Kidney (tissue), 13 donors: ENCODE measurements at regions not wholly inside any gene's neighbourhood (a gene's known extent, or its start where the extent isn't known, plus 50 kb on each side); places are given as distances from the start of the nearest gene placed in this dataset.

Experiments used
- DNase-seq, 5 donors: peaks; one replicate each; pipeline ENCODE4 v3.0.0-alpha.2; 2013 to 2020
- FAIRE-seq: peaks from 2 replicates; lab custom pipeline; 2012; peaks lifted over from hg19 to GRCh38; lab: Jason Lieb, UNC
- H3K27ac ChIP-seq, 2 donors: one replicate each; pipeline ENCODE4 v1.7.0; 2013; ENCODE audit warnings: low read depth in 2 of 2, low read length in 2 of 2, inconsistent platforms in 1 of 2
- H3K27me3 ChIP-seq: one replicate; pipeline ENCODE4 v1.7.1; 2013; ENCODE audit warnings: low read length, inconsistent platforms; ENCODE audit not compliant: control insufficient read depth, insufficient read depth
- H3K36me3 ChIP-seq, 3 donors: one replicate each; pipeline versions ENCODE4 v1.7.0 to v1.7.1; 2013; ENCODE audit warnings: low read length in 3 of 3, control low read depth in 1 of 3, inconsistent platforms in 1 of 3; ENCODE audit not compliant: insufficient read depth in 3 of 3, control insufficient read depth in 2 of 3
- H3K4me1 ChIP-seq, 3 donors: one replicate each; pipeline versions ENCODE4 v1.7.0 to v1.7.1; 2013; ENCODE audit warnings: low read length in 3 of 3, inconsistent platforms in 1 of 3, low read depth in 1 of 3; ENCODE audit not compliant: control insufficient read depth in 2 of 3, insufficient read depth in 2 of 3
- H3K4me3 ChIP-seq, 3 donors: one replicate each; pipeline versions ENCODE4 v1.7.0 to v1.8.1; 2013; ENCODE audit warnings: low read length in 3 of 3, control low read depth in 1 of 3, inconsistent platforms in 1 of 3
- H3K9ac ChIP-seq, 3 donors: one replicate each; pipeline versions ENCODE4 v1.7.0 to v1.7.1; 2013; ENCODE audit warnings: low read length in 3 of 3, control low read depth in 1 of 3, inconsistent platforms in 1 of 3
- H3K9me3 ChIP-seq, 3 donors: one replicate each; pipeline versions ENCODE4 v1.7.0 to v1.7.1; 2013; ENCODE audit warnings: low read length in 3 of 3, control low read depth in 1 of 3, inconsistent platforms in 1 of 3; ENCODE audit not compliant: control insufficient read depth in 2 of 3, insufficient read depth in 1 of 3
- CTCF ChIP-seq: IDR thresholded peaks from 3 replicates; pipeline ENCODE4 v1.5.1; 2012; ENCODE audit warnings: mild to moderate bottlenecking, moderate library complexity, borderline replicate concordance; ENCODE audit not compliant: insufficient read depth; ENCODE audit errors: extremely low read depth
- intact Hi-C: fragments of 100-400 bp; cut with DNase I; formaldehyde crosslinking; loops from one replicate; pipeline ENCODE4 v1.11.1; 2022
- donor health status: control.
- donor health status: control.
- donor health status: control.
- donor health status: control.
- donor health status: control.
- donor health status: DM: yes; HTN: yes; CAD: no.
- donor health status: Normal renal cell carcinoma (clear cell type).

- no peak for DNase-seq
- FAIRE-seq = no peak
- Histone ChIP-seq H3K9ac (no peak overlapping the region), H3K9me3 (no peaks in the 10 kb centered on the region), H3K27ac (no peak overlapping the region), H3K4me3 (no peak overlapping the region), H3K27me3 (no peaks in the 10 kb centered on the region), H3K4me1 (no peaks in the 10 kb centered on the region), H3K36me3 (no peaks in the 10 kb centered on the region)
- no peak for TF ChIP-seq CTCF
- intact Hi-C loops = no loop called here
Observed at GRCh38 chr2:157087373-157088002, 170.0 kb upstream of the GALNT5 start.

- H3K9me3 ChIP-seq = no peaks in the 10 kb centered on the region
- intact Hi-C loops = no loop called here
- FAIRE-seq (no peak), DNase-seq (no peak)
- no peak for TF ChIP-seq CTCF
- no peaks in the 10 kb centered on the region for H3K36me3 ChIP-seq
- H3K27me3 ChIP-seq = no peaks in the 10 kb centered on the region
- no peak overlapping the region for H3K9ac ChIP-seq
- no peak overlapping the region for H3K27ac ChIP-seq
- H3K4me1 ChIP-seq = no peaks in the 10 kb centered on the region
- no peak overlapping the region for H3K4me3 ChIP-seq
Observed at GRCh38 chr2:157093666-157094065, 163.8 kb upstream of the GALNT5 start.

GRCh38 chr2:157105372-157105771 lies 152.1 kb upstream of the GALNT5 start:
- no peak for DNase-seq
- no peak for FAIRE-seq
- Histone ChIP-seq H3K9ac (no peak overlapping the region), H3K9me3 (peaks cover 0 to 2% (median 0%) of the 10 kb centered on the region in 3 donors), H3K4me1 (no peaks in the 10 kb centered on the region), H3K4me3 (no peak overlapping the region), H3K27ac (no peak overlapping the region), H3K36me3 (no peaks in the 10 kb centered on the region), H3K27me3 (no peaks in the 10 kb centered on the region)
- TF ChIP-seq CTCF = no peak
- intact Hi-C loops = no loop called here

- no peak overlapping the region for H3K27ac ChIP-seq
- no peaks in the 10 kb centered on the region for H3K27me3 ChIP-seq
- no peak overlapping the region for H3K4me3 ChIP-seq
- no peaks in the 10 kb centered on the region for H3K4me1 ChIP-seq
- no peaks in the 10 kb centered on the region for H3K36me3 ChIP-seq
- intact Hi-C loops = no loop called here
- H3K9ac ChIP-seq = no peak overlapping the region
- no peak for FAIRE-seq
- H3K9me3 ChIP-seq = peaks cover 0 to 2% (median 0%) of the 10 kb centered on the region in 3 donors
- DNase-seq = no peak
- TF ChIP-seq CTCF = no peak
Observed at GRCh38 chr2:157106950-157107349, 150.6 kb upstream of the GALNT5 start.
